Endothelial cell of umbilical vein (primary cell): ENCODE measurements at regions not wholly inside any gene's neighbourhood (a gene's known extent, or its start where the extent isn't known, plus 50 kb on each side); places are given as distances from the start of the nearest gene placed in this dataset.

Experiments used
- BruUV-seq: library from RNA; stranded (reverse); fragments of 400-500 nt; replicated peaks from 2 replicates; lab custom pipeline; 2021; lab: Mats Ljungman, UMichigan
- CTCF ChIA-PET: fragments of 300-600, 350-600 bp; sonication (Branson Sonifier 250); formaldehyde crosslinking; loops from one replicate; lab custom pipeline; 2021; ENCODE audit warnings: antibody characterized with exemption, inconsistent platforms; lab: Charles Lee
- POLR2A ChIA-PET: fragments of 300-600, 350-600 bp; sonication (Branson Sonifier 250); formaldehyde crosslinking; loops from one replicate; lab custom pipeline; 2021; ENCODE audit warnings: antibody characterized with exemption, inconsistent platforms; lab: Charles Lee
- DNase-seq: peaks from one replicate; pipeline ENCODE4 v3.0.0-alpha.2; 2011; ENCODE audit warnings: low read depth, low spot score
- FAIRE-seq: peaks from 2 replicates; lab custom pipeline; 2011; peaks lifted over from hg19 to GRCh38; lab: Jason Lieb, UNC
- H2AFZ ChIP-seq: 2 replicates; pipeline ENCODE4 v1.6.0; 2012; ENCODE audit warnings: low read depth, low read length, control low read depth, inconsistent platforms
- H3K27ac ChIP-seq: 2 replicates; pipeline ENCODE4 v1.5.1; 2011; ENCODE audit warnings: low read depth, mild to moderate bottlenecking, control low read depth, low read length, moderate library complexity; ENCODE audit not compliant: insufficient read depth
- H3K27me3 ChIP-seq, 2 experiments: 2 replicates each; pipeline versions ENCODE4 v1.6.0 to v1.6.1; 2011; ENCODE audit warnings: low read length in 2 of 2, mixed read lengths in 1 of 2; ENCODE audit not compliant: control insufficient read depth in 2 of 2, insufficient read depth in 2 of 2
- H3K36me3 ChIP-seq, 2 experiments: 2 replicates in 1 of 2; 3 replicates in 1 of 2; pipeline ENCODE4 v1.5.1; 2011; ENCODE audit warnings: low read length in 2 of 2, mild to moderate bottlenecking in 1 of 2, moderate library complexity in 1 of 2; ENCODE audit not compliant: control insufficient read depth in 2 of 2, insufficient read depth in 2 of 2; ENCODE audit errors: extremely low read depth in 1 of 2
- H3K4me1 ChIP-seq: 3 replicates; pipeline ENCODE4 v1.5.1; 2011; ENCODE audit warnings: mild to moderate bottlenecking, low read length; ENCODE audit not compliant: control insufficient read depth, insufficient read depth; ENCODE audit errors: extremely low read depth
- H3K4me2 ChIP-seq: 2 replicates; pipeline ENCODE4 v1.6.1; 2011; ENCODE audit warnings: low read length, control low read depth, mixed read lengths; ENCODE audit not compliant: insufficient read depth
- H3K4me3 ChIP-seq, 3 experiments: fragments of 200-600 bp in 1 of 3; sonication (generic), shearing (Covaris generic) in 1 of 3; replicated peaks in 1 of 3; 2 replicates each; pipeline ENCODE4 v1.5.1; 2011 to 2016; ENCODE audit warnings: control low read depth in 3 of 3, low read length in 3 of 3, mild to moderate bottlenecking in 2 of 3, inconsistent platforms in 1 of 3, low read depth in 1 of 3, moderate library complexity in 1 of 3; ENCODE audit not compliant: insufficient read depth in 1 of 3
- H3K79me2 ChIP-seq: 2 replicates; pipeline ENCODE4 v1.6.0; 2012; ENCODE audit warnings: low read length, inconsistent platforms; ENCODE audit not compliant: control insufficient read depth, insufficient read depth
- H3K9ac ChIP-seq: replicated peaks from 2 replicates; pipeline ENCODE3; 2011; ENCODE audit warnings: low read length, control low read depth; ENCODE audit not compliant: insufficient read depth; ENCODE audit errors: extremely low read depth
- H3K9me1 ChIP-seq: replicated peaks from 3 replicates; pipeline ENCODE4 v1.6.0; 2011; ENCODE audit warnings: mild to moderate bottlenecking, low read length; ENCODE audit not compliant: control insufficient read depth, insufficient read depth; ENCODE audit errors: extremely low read depth
- H3K9me3 ChIP-seq: replicated peaks from 2 replicates; pipeline ENCODE4 v1.5.1; 2012; ENCODE audit warnings: low read length, inconsistent platforms; ENCODE audit not compliant: control insufficient read depth, insufficient read depth
- H4K20me1 ChIP-seq: replicated peaks from 2 replicates; pipeline ENCODE3; 2011; ENCODE audit warnings: mild to moderate bottlenecking, low read length; ENCODE audit not compliant: control insufficient read depth, insufficient read depth; ENCODE audit errors: extremely low read depth
- CTCF ChIP-seq, 2 donors: IDR thresholded peaks; 1 replicate in 1 of 2; 2 replicates in 1 of 2; pipeline ENCODE4 v1.5.1; 2011; ENCODE audit warnings: low read length in 2 of 2, mild to moderate bottlenecking in 2 of 2, moderate library complexity in 2 of 2, control low read depth in 1 of 2, inconsistent platforms in 1 of 2, low read depth in 1 of 2; ENCODE audit not compliant: insufficient read depth in 1 of 2; ENCODE audit errors: extremely low read depth in 1 of 2
- EZH2 ChIP-seq: IDR thresholded peaks from 2 replicates; pipeline ENCODE4 v1.6.1; 2012; ENCODE audit warnings: borderline replicate concordance, low read depth, mild to moderate bottlenecking, moderate library complexity, low read length, inconsistent platforms; ENCODE audit not compliant: severe bottlenecking
- FOS ChIP-seq: IDR thresholded peaks from 2 replicates; pipeline ENCODE4 v1.6.1; 2011; ENCODE audit warnings: mild to moderate bottlenecking, low read length, moderate library complexity, borderline replicate concordance; ENCODE audit not compliant: insufficient read depth
- GATA2 ChIP-seq: IDR thresholded peaks from 2 replicates; pipeline ENCODE4 v1.7.0; 2011; ENCODE audit warnings: low read depth, mild to moderate bottlenecking, moderate library complexity, mixed read lengths, low read length; ENCODE audit not compliant: insufficient read length, insufficient read depth
- JUN ChIP-seq: IDR thresholded peaks from 2 replicates; pipeline ENCODE4 v1.6.1; 2011; ENCODE audit warnings: borderline replicate concordance, low read depth; ENCODE audit not compliant: insufficient read length, insufficient read depth
- MAX ChIP-seq: IDR thresholded peaks from 2 replicates; pipeline ENCODE4 v1.6.1; 2011; ENCODE audit not compliant: insufficient read depth, insufficient read length
- MYC ChIP-seq: IDR thresholded peaks from one replicate; pipeline ENCODE4 v1.6.1; 2011; ENCODE audit warnings: mild to moderate bottlenecking, low read depth, low read length
- POLR2A ChIP-seq: IDR thresholded peaks from 2 replicates; pipeline ENCODE4 v1.6.1; 2012; ENCODE audit warnings: low read depth, mild to moderate bottlenecking, control low read depth, low read length
- POLR2AphosphoS5 ChIP-seq: IDR thresholded peaks from 2 replicates; pipeline ENCODE4 v1.6.1; 2012; ENCODE audit warnings: low read depth, mild to moderate bottlenecking, control low read depth, low read length, moderate library complexity; ENCODE audit not compliant: insufficient read depth
- dilution Hi-C: fragments of 300-500 bp; cut with MboI; formaldehyde crosslinking; loops from one replicate; pipeline ENCODE4 v1.15.0; 2019; ENCODE audit warnings: low sequenced_read_pairs; ENCODE audit not compliant: extremely low pct_ligation_motif_present
- intact Hi-C: fragments of 100-400 bp; cut with micrococcal nuclease; formaldehyde crosslinking; loops from one replicate; pipeline ENCODE4 v1.10.0; 2022

- Histone ChIP-seq H3K36me3 (no peaks in the 10 kb centered on the region), H3K9me1 (no peaks in the 10 kb centered on the region), H4K20me1 (no peaks in the 10 kb centered on the region), H3K27me3 (peaks cover 0 to 2% of the 10 kb centered on the region in 2 experiments), H2AFZ (no peak overlapping the region), H3K27ac (no peak overlapping the region), H3K79me2 (no peaks in the 10 kb centered on the region), H3K4me3 (no peak overlapping the region), H3K9me3 (no peaks in the 10 kb centered on the region), H3K4me1 (no peaks in the 10 kb centered on the region), H3K9ac (no peak overlapping the region), H3K4me2 (no peak overlapping the region)
- no TSS peak for BruUV-seq
- TF ChIP-seq FOS (no peak), MAX (no peak), POLR2A (no peak), MYC (no peak), EZH2 (no peak)
- intact Hi-C loops = no loop called here
- POLR2A ChIA-PET = no interaction called here
- dilution Hi-C loops = no loop called here
- DNase-seq (no peak), FAIRE-seq (no peak)
- CTCF ChIA-PET = interaction anchor here (1.1 kb wide), 1 partner anchor 1273 kb away, joined by 3 read pairs; no protein-coding TSS in a partner anchor
Measured at GRCh38 chr3:189013224-189013888, 158.4 kb upstream of the TPRG1 start.

- H3K4me1 ChIP-seq = no peaks in the 10 kb centered on the region
- no peak overlapping the region for H3K4me3 ChIP-seq
- H3K27me3 ChIP-seq = peaks cover 0 to 2% of the 10 kb centered on the region in 2 experiments
- dilution Hi-C loops = no loop called here
- H2AFZ ChIP-seq = no peak overlapping the region
- no peaks in the 10 kb centered on the region for H3K36me3 ChIP-seq
- no peak overlapping the region for H3K4me2 ChIP-seq
- POLR2A ChIA-PET = no interaction called here
- no TSS peak for BruUV-seq
- H3K9ac ChIP-seq = no peak overlapping the region
- no peaks in the 10 kb centered on the region for H3K9me1 ChIP-seq
- H3K27ac ChIP-seq = no peak overlapping the region
- no peak for FAIRE-seq
- intact Hi-C loops = no loop called here
- no peaks in the 10 kb centered on the region for H3K79me2 ChIP-seq
- H3K9me3 ChIP-seq = no peaks in the 10 kb centered on the region
- no peaks in the 10 kb centered on the region for H4K20me1 ChIP-seq
- no peak for TF ChIP-seq GATA2
- no peak for TF ChIP-seq MYC
- TF ChIP-seq POLR2A = no peak
- no peak for TF ChIP-seq POLR2AphosphoS5
- TF ChIP-seq EZH2 = no peak
- no peak for TF ChIP-seq JUN
- TF ChIP-seq FOS = no peak
- TF ChIP-seq CTCF (IDR thresholded peaks at IDR 0.05; ENCODE audit: extremely low read depth in 1 of 2, insufficient read depth in 1 of 2, low read depth in 1 of 2, low read length in 2 of 2) = no peak
- TF ChIP-seq MAX = no peak
- CTCF ChIA-PET = no interaction called here
- DNase-seq = no peak
Measured at GRCh38 chr3:189014526-189014925, 157.2 kb upstream of the TPRG1 start.
